Mesendoderm (in vitro differentiated cells): ENCODE measurements at regions not wholly inside any gene's neighbourhood (a gene's known extent, or its start where the extent isn't known, plus 50 kb on each side); places are given as distances from the start of the nearest gene placed in this dataset.

ENCODE experiments used
- DNase-seq: peaks from one replicate; pipeline ENCODE4 v3.0.0; 2013
- H2AK5ac ChIP-seq: 2 replicates; pipeline ENCODE4 v1.6.1; 2013; ENCODE audit warnings: low read length, inconsistent platforms
- H2BK120ac ChIP-seq: 2 replicates; pipeline ENCODE4 v1.6.1; 2013; ENCODE audit warnings: low read depth, mild to moderate bottlenecking, low read length, moderate library complexity, mixed read lengths
- H2BK15ac ChIP-seq: replicated peaks from 2 replicates; pipeline ENCODE4 v1.6.1; 2013; ENCODE audit warnings: low read depth, mild to moderate bottlenecking, moderate library complexity
- H2BK5ac ChIP-seq: 2 replicates; pipeline ENCODE4 v1.6.1; 2013; ENCODE audit warnings: low read length, inconsistent platforms
- H3K18ac ChIP-seq: 2 replicates; pipeline ENCODE4 v1.6.1; 2013; ENCODE audit warnings: mild to moderate bottlenecking, low read length, mixed read lengths
- H3K23ac ChIP-seq: one replicate; pipeline ENCODE4 v1.6.1; 2013; ENCODE audit warnings: low read length
- H3K27ac ChIP-seq: 2 replicates; pipeline ENCODE4 v1.5.1; 2013; ENCODE audit warnings: low read depth, mild to moderate bottlenecking, inconsistent platforms, low read length, moderate library complexity
- H3K27me3 ChIP-seq: 2 replicates; pipeline ENCODE4 v1.6.1; 2013; ENCODE audit warnings: low read length, control low read depth, mild to moderate bottlenecking, inconsistent platforms; ENCODE audit not compliant: insufficient read depth, poor library complexity
- H3K36me3 ChIP-seq: 2 replicates; pipeline ENCODE4 v1.6.1; 2013; ENCODE audit warnings: low read length, inconsistent platforms; ENCODE audit not compliant: control insufficient read depth, insufficient read depth
- H3K4ac ChIP-seq: one replicate; pipeline ENCODE4 v1.6.1; 2013; ENCODE audit warnings: low read depth, mild to moderate bottlenecking, low read length, moderate library complexity
- H3K4me1 ChIP-seq: 2 replicates; pipeline ENCODE4 v1.6.1; 2013; ENCODE audit warnings: low read depth, low read length, inconsistent platforms; ENCODE audit not compliant: control insufficient read depth
- H3K4me2 ChIP-seq: 2 replicates; pipeline ENCODE4 v1.6.1; 2013; ENCODE audit warnings: low read length
- H3K4me3 ChIP-seq: 2 replicates; pipeline ENCODE4 v1.5.1; 2013; ENCODE audit warnings: mild to moderate bottlenecking, low read length
- H3K56ac ChIP-seq: one replicate; pipeline ENCODE4 v1.6.1; 2013; ENCODE audit warnings: low read length
- H3K79me1 ChIP-seq: 2 replicates; pipeline ENCODE4 v1.6.1; 2013; ENCODE audit warnings: low read length, inconsistent platforms
- H3K79me2 ChIP-seq: 2 replicates; pipeline ENCODE4 v1.6.1; 2013; ENCODE audit warnings: mild to moderate bottlenecking, low read length; ENCODE audit not compliant: control insufficient read depth, insufficient read depth
- H3K9ac ChIP-seq: 2 replicates; pipeline ENCODE4 v1.6.1; 2013; ENCODE audit warnings: low read length, inconsistent platforms
- H4K5ac ChIP-seq: one replicate; pipeline ENCODE4 v1.6.1; 2013; ENCODE audit warnings: low read length
- H4K8ac ChIP-seq: one replicate; pipeline ENCODE4 v1.6.1; 2013; ENCODE audit warnings: low read depth, mild to moderate bottlenecking, control low read depth, low read length, moderate library complexity
- WGBS: extraction: QIAGEN DNeasy Blood & Tissue Kit; methylation state at CpG from one replicate; pipeline ENCODE4 v1.1.7; 2013; ENCODE audit warnings: low lambda C conversion rate, missing lambda C conversion rate; ENCODE audit not compliant: insufficient coverage; ENCODE audit errors: extremely low coverage; 5-methylcytosine and 5-hydroxymethylcytosine counted together

GRCh38 chr15:98405013-98405412 lies 243.3 kb upstream of the IGF1R start:
- WGBS, result no CpG with 5 or more reads among the region's 2 CpGs
- Histone ChIP-seq H3K4me1 (no peaks in the 10 kb centered on the region), H4K5ac (no peak overlapping the region), H3K79me1 (no peaks in the 10 kb centered on the region), H3K79me2 (no peaks in the 10 kb centered on the region), H3K18ac (no peak overlapping the region), H3K56ac (no peak overlapping the region), H3K23ac (no peak overlapping the region), H3K36me3 (no peaks in the 10 kb centered on the region), H3K4me2 (no peak overlapping the region), H2BK120ac (no peak overlapping the region), H2AK5ac (no peak overlapping the region), H2BK15ac (no peak overlapping the region), H3K27me3 (no peaks in the 10 kb centered on the region), H3K4me3 (no peak overlapping the region), H4K8ac (no peak overlapping the region), H2BK5ac (no peak overlapping the region), H3K27ac (no peak overlapping the region), H3K4ac (no peak overlapping the region), H3K9ac (no peak overlapping the region)
- DNase-seq, result no peak

- Histone ChIP-seq H2BK5ac (no peak overlapping the region), H3K4me3 (no peak overlapping the region), H2BK120ac (no peak overlapping the region), H3K4me2 (no peak overlapping the region), H3K27ac (no peak overlapping the region), H3K4me1 (no peaks in the 10 kb centered on the region), H3K79me2 (no peaks in the 10 kb centered on the region), H3K9ac (no peak overlapping the region), H3K23ac (no peak overlapping the region), H3K4ac (no peak overlapping the region), H3K36me3 (no peaks in the 10 kb centered on the region), H4K5ac (no peak overlapping the region), H2AK5ac (no peak overlapping the region), H3K79me1 (no peaks in the 10 kb centered on the region), H3K18ac (no peak overlapping the region), H3K56ac (no peak overlapping the region), H3K27me3 (no peaks in the 10 kb centered on the region), H4K8ac (no peak overlapping the region), H2BK15ac (no peak overlapping the region)
- DNase-seq, result no peak
- no CpG with 5 or more reads among the region's 9 CpGs for WGBS
These were observed 240.1 kb upstream of the IGF1R start for GRCh38 chr15:98408231-98408630.

- Histone ChIP-seq H3K4me1 (no peaks in the 10 kb centered on the region), H3K4me3 (no peak overlapping the region), H3K4ac (no peak overlapping the region), H2BK5ac (no peak overlapping the region), H3K36me3 (no peaks in the 10 kb centered on the region), H3K18ac (no peak overlapping the region), H3K4me2 (no peak overlapping the region), H3K56ac (no peak overlapping the region), H3K79me2 (no peaks in the 10 kb centered on the region), H2BK120ac (no peak overlapping the region), H2AK5ac (no peak overlapping the region), H3K27ac (no peak overlapping the region), H2BK15ac (no peak overlapping the region), H4K5ac (no peak overlapping the region), H4K8ac (no peak overlapping the region), H3K27me3 (no peaks in the 10 kb centered on the region), H3K79me1 (no peaks in the 10 kb centered on the region), H3K9ac (no peak overlapping the region), H3K23ac (no peak overlapping the region)
- WGBS, result no CpG with 5 or more reads among the region's 2 CpGs
- no peak for DNase-seq
These were observed 238.0 kb upstream of the IGF1R start for GRCh38 chr15:98410328-98410727.

- Histone ChIP-seq H3K27ac (no peak overlapping the region), H3K4me2 (no peak overlapping the region), H3K36me3 (no peaks in the 10 kb centered on the region), H3K4me1 (no peaks in the 10 kb centered on the region), H3K4ac (no peak overlapping the region), H3K4me3 (no peak overlapping the region), H2BK120ac (no peak overlapping the region), H3K9ac (no peak overlapping the region), H3K23ac (no peak overlapping the region), H4K8ac (no peak overlapping the region), H2AK5ac (no peak overlapping the region), H3K27me3 (no peaks in the 10 kb centered on the region), H2BK15ac (no peak overlapping the region), H3K56ac (no peak overlapping the region), H4K5ac (no peak overlapping the region), H2BK5ac (no peak overlapping the region), H3K79me2 (no peaks in the 10 kb centered on the region), H3K18ac (no peak overlapping the region), H3K79me1 (no peaks in the 10 kb centered on the region)
- no CpG with 5 or more reads among the region's 2 CpGs for WGBS
- no peak for DNase-seq
These were observed 235.5 kb upstream of the IGF1R start for GRCh38 chr15:98412852-98413251.

GRCh38 chr15:98413933-98414546 lies 234.3 kb upstream of the IGF1R start:
- Histone ChIP-seq H3K4me3 (no peak overlapping the region), H3K56ac (no peak overlapping the region), H3K4ac (no peak overlapping the region), H3K4me1 (no peaks in the 10 kb centered on the region), H3K4me2 (no peak overlapping the region), H2AK5ac (no peak overlapping the region), H3K9ac (no peak overlapping the region), H3K23ac (no peak overlapping the region), H2BK120ac (no peak overlapping the region), H2BK5ac (no peak overlapping the region), H3K79me2 (no peaks in the 10 kb centered on the region), H4K5ac (no peak overlapping the region), H3K36me3 (no peaks in the 10 kb centered on the region), H3K18ac (no peak overlapping the region), H3K79me1 (no peaks in the 10 kb centered on the region), H4K8ac (no peak overlapping the region), H3K27me3 (no peaks in the 10 kb centered on the region), H3K27ac (no peak overlapping the region), H2BK15ac (no peak overlapping the region)
- DNase-seq, result no peak
- WGBS, result no CpG with 5 or more reads among the region's 13 CpGs

GRCh38 chr15:98416222-98416855 lies 232.0 kb upstream of the IGF1R start:
- H3K23ac ChIP-seq, result no peak overlapping the region
- no peaks in the 10 kb centered on the region for H3K79me1 ChIP-seq
- WGBS, result no CpG with 5 or more reads among the region's 8 CpGs
- H2AK5ac ChIP-seq, result no peak overlapping the region
- H2BK15ac ChIP-seq, result no peak overlapping the region
- H3K4ac ChIP-seq, result no peak overlapping the region
- no peaks in the 10 kb centered on the region for H3K79me2 ChIP-seq
- DNase-seq, result peak; percentile 32
- no peak overlapping the region for H4K5ac ChIP-seq
- no peak overlapping the region for H4K8ac ChIP-seq
- H2BK5ac ChIP-seq, result no peak overlapping the region
- H3K4me2 ChIP-seq, result no peak overlapping the region
- no peaks in the 10 kb centered on the region for H3K36me3 ChIP-seq
- H3K4me3 ChIP-seq, result no peak overlapping the region
- no peak overlapping the region for H3K27ac ChIP-seq
- no peak overlapping the region for H2BK120ac ChIP-seq
- no peak overlapping the region for H3K56ac ChIP-seq
- H3K18ac ChIP-seq, result no peak overlapping the region
- peaks cover 1% of the 10 kb centered on the region for H3K4me1 ChIP-seq
- H3K27me3 ChIP-seq, result no peaks in the 10 kb centered on the region
- H3K9ac ChIP-seq, result no peak overlapping the region
